ENCODE measurements at regions not wholly inside any gene's neighbourhood (a gene's known extent, or its start where the extent isn't known, plus 50 kb on each side); places are given as distances from the start of the nearest gene placed in this dataset.

- Histone ChIP-seq H3K79me2 (replicated peaks; ENCODE audit: insufficient read depth, low read length) (no peaks in the 10 kb centered on the region), H3K36me3 (ENCODE audit: insufficient read depth, low read length) (no peaks in the 10 kb centered on the region), H3K9ac (ENCODE audit: low read length) (no peak overlapping the region), H3K27me3 (ENCODE audit: insufficient read depth, low read depth, low read length) (no peaks in the 10 kb centered on the region), H3K9me2 (ENCODE audit: insufficient read depth, low read length) (no peaks in the 10 kb centered on the region), H4K20me1 (ENCODE audit: insufficient read depth) (no peaks in the 10 kb centered on the region), H3F3A (ENCODE audit: insufficient read depth, low read length, poor library complexity, severe bottlenecking) (no peaks in the 10 kb centered on the region), H3K9me3 (ENCODE audit: low read length) (no peaks in the 10 kb centered on the region), H3K4me3 (ENCODE audit: low read length) (no peak overlapping the region), H3K4me2 (ENCODE audit: low read length) (no peak overlapping the region), H3K27ac (ENCODE audit: low read length) (no peak overlapping the region), H2AFZ (ENCODE audit: low read depth, low read length) (no peak overlapping the region)
- no peak for TF ChIP-seq MXI1 (conservative IDR thresholded peaks at IDR 0.05; ENCODE audit: poor library complexity, severe bottlenecking)
- no peak for TF ChIP-seq CTCF (IDR thresholded peaks at IDR 0.05; ENCODE audit: poor library complexity, severe bottlenecking)
- no peak for TF ChIP-seq REST (IDR thresholded peaks at IDR 0.05; ENCODE audit: borderline replicate concordance)
- TF ChIP-seq SMC3 (conservative IDR thresholded peaks at IDR 0.05; ENCODE audit: poor library complexity): no peak
- TF ChIP-seq TAF1 (IDR thresholded peaks at IDR 0.05; ENCODE audit: low read depth): no peak
- TF ChIP-seq RAD21 (conservative IDR thresholded peaks at IDR 0.05): no peak
- no peak for TF ChIP-seq POLR2AphosphoS5 (IDR thresholded peaks at IDR 0.05)
These were observed 140.7 kb upstream of the LYZL2 start for GRCh38 chr10:30770229-30770628.

GRCh38 chr10:30769361-30769760, 139.8 kb upstream of the LYZL2 start:
- no peak overlapping the region for H3K9ac ChIP-seq (ENCODE audit: low read length)
- no peaks in the 10 kb centered on the region for H3K27me3 ChIP-seq (ENCODE audit: insufficient read depth, low read depth, low read length)
- H3K9me2 ChIP-seq (ENCODE audit: insufficient read depth, low read length): no peaks in the 10 kb centered on the region
- H3K4me2 ChIP-seq (ENCODE audit: low read length): no peak overlapping the region
- H3K4me3 ChIP-seq (ENCODE audit: low read length): no peak overlapping the region
- no peak overlapping the region for H2AFZ ChIP-seq (ENCODE audit: low read depth, low read length)
- H3K36me3 ChIP-seq (ENCODE audit: insufficient read depth, low read length): no peaks in the 10 kb centered on the region
- no peaks in the 10 kb centered on the region for H3K79me2 ChIP-seq (replicated peaks; ENCODE audit: insufficient read depth, low read length)
- no peaks in the 10 kb centered on the region for H3K9me3 ChIP-seq (ENCODE audit: low read length)
- H3F3A ChIP-seq (ENCODE audit: insufficient read depth, low read length, poor library complexity, severe bottlenecking): no peaks in the 10 kb centered on the region
- no peak for TF ChIP-seq SMC3 (conservative IDR thresholded peaks at IDR 0.05; ENCODE audit: poor library complexity)
- TF ChIP-seq TAF1 (IDR thresholded peaks at IDR 0.05; ENCODE audit: low read depth): no peak
- TF ChIP-seq EZH2 (IDR thresholded peaks at IDR 0.05; ENCODE audit: borderline replicate concordance, insufficient read depth, low read length, poor library complexity, severe bottlenecking): no peak
- TF ChIP-seq RAD21 (conservative IDR thresholded peaks at IDR 0.05): no peak
- TF ChIP-seq REST (IDR thresholded peaks at IDR 0.05; ENCODE audit: borderline replicate concordance): no peak
- TF ChIP-seq CTCF (IDR thresholded peaks at IDR 0.05; ENCODE audit: poor library complexity, severe bottlenecking): no peak
- no peaks in the 10 kb centered on the region for H4K20me1 ChIP-seq (ENCODE audit: insufficient read depth)
- no peak overlapping the region for H3K27ac ChIP-seq (ENCODE audit: low read length)
